ENCODE measurements at regions not wholly inside any gene's neighbourhood (a gene's known extent, or its start where the extent isn't known, plus 50 kb on each side); places are given as distances from the start of the nearest gene placed in this dataset.

- FAIRE-seq (no peak), DNase-seq (ENCODE audit: insufficient read length, low spot score) (no peak)
- TF ChIP-seq TAF1 (IDR thresholded peaks at IDR 0.05; ENCODE audit: low read depth, low read length) (no peak), PAX5 (IDR thresholded peaks at IDR 0.05; ENCODE audit: insufficient read depth, low read length, severe bottlenecking) (no peak), POU2F2 (IDR thresholded peaks at IDR 0.05; ENCODE audit: low read depth, low read length) (no peak), SPI1 (IDR thresholded peaks at IDR 0.05; ENCODE audit: low read depth, low read length) (no peak), POLR2AphosphoS5 (IDR thresholded peaks at IDR 0.05; ENCODE audit: low read depth, low read length) (no peak), POLR2A (IDR thresholded peaks at IDR 0.05; ENCODE audit: low read depth, low read length) (no peak)
Observed at GRCh38 chr10:129400426-129400825, 66.6 kb upstream of the MGMT start.

- DNase-seq (ENCODE audit: insufficient read length, low spot score) (no peak), FAIRE-seq (no peak)
- no peak for TF ChIP-seq PAX5 (IDR thresholded peaks at IDR 0.05; ENCODE audit: insufficient read depth, low read length, severe bottlenecking)
- TF ChIP-seq TAF1 (IDR thresholded peaks at IDR 0.05; ENCODE audit: low read depth, low read length), result no peak
- no peak for TF ChIP-seq SPI1 (IDR thresholded peaks at IDR 0.05; ENCODE audit: low read depth, low read length)
- TF ChIP-seq POU2F2 (IDR thresholded peaks at IDR 0.05; ENCODE audit: low read depth, low read length), result no peak
- TF ChIP-seq POLR2A (IDR thresholded peaks at IDR 0.05; ENCODE audit: low read depth, low read length), result no peak
- no peak for TF ChIP-seq POLR2AphosphoS5 (IDR thresholded peaks at IDR 0.05; ENCODE audit: low read depth, low read length)
Observed at GRCh38 chr10:129402459-129402858, 64.6 kb upstream of the MGMT start.

GRCh38 chr10:129404091-129404490, 63.0 kb upstream of the MGMT start:
- FAIRE-seq, result no peak
- DNase-seq (ENCODE audit: insufficient read length, low spot score), result no peak
- no peak for TF ChIP-seq POU2F2 (IDR thresholded peaks at IDR 0.05; ENCODE audit: low read depth, low read length)
- TF ChIP-seq POLR2AphosphoS5 (IDR thresholded peaks at IDR 0.05; ENCODE audit: low read depth, low read length), result no peak
- no peak for TF ChIP-seq POLR2A (IDR thresholded peaks at IDR 0.05; ENCODE audit: low read depth, low read length)
- no peak for TF ChIP-seq SPI1 (IDR thresholded peaks at IDR 0.05; ENCODE audit: low read depth, low read length)
- no peak for TF ChIP-seq TAF1 (IDR thresholded peaks at IDR 0.05; ENCODE audit: low read depth, low read length)
- TF ChIP-seq PAX5 (IDR thresholded peaks at IDR 0.05; ENCODE audit: insufficient read depth, low read length, severe bottlenecking), result no peak

- no peak for DNase-seq (ENCODE audit: insufficient read length, low spot score)
- no peak for TF ChIP-seq POLR2AphosphoS5 (IDR thresholded peaks at IDR 0.05; ENCODE audit: low read depth, low read length)
- no peak for TF ChIP-seq POLR2A (IDR thresholded peaks at IDR 0.05; ENCODE audit: low read depth, low read length)
- TF ChIP-seq TAF1 (IDR thresholded peaks at IDR 0.05; ENCODE audit: low read depth, low read length), result no peak
- TF ChIP-seq POU2F2 (IDR thresholded peaks at IDR 0.05; ENCODE audit: low read depth, low read length), result no peak
- TF ChIP-seq SPI1 (IDR thresholded peaks at IDR 0.05; ENCODE audit: low read depth, low read length), result no peak
- TF ChIP-seq PAX5 (IDR thresholded peaks at IDR 0.05; ENCODE audit: insufficient read depth, low read length, severe bottlenecking), result no peak
- no peak for FAIRE-seq
Observed at GRCh38 chr10:129405389-129405788, 61.7 kb upstream of the MGMT start.

GRCh38 chr10:129410688-129411392, 56.2 kb upstream of the MGMT start:
- no peak for TF ChIP-seq TAF1 (IDR thresholded peaks at IDR 0.05; ENCODE audit: low read depth, low read length)
- FAIRE-seq, result no peak
- no peak for DNase-seq (ENCODE audit: insufficient read length, low spot score)

- no peak for FAIRE-seq
- DNase-seq (ENCODE audit: insufficient read length, low spot score), result no peak
- TF ChIP-seq PAX5 (IDR thresholded peaks at IDR 0.05; ENCODE audit: insufficient read depth, low read length, severe bottlenecking), result no peak
- no peak for TF ChIP-seq POLR2AphosphoS5 (IDR thresholded peaks at IDR 0.05; ENCODE audit: low read depth, low read length)
- TF ChIP-seq POU2F2 (IDR thresholded peaks at IDR 0.05; ENCODE audit: low read depth, low read length), result no peak
- no peak for TF ChIP-seq SPI1 (IDR thresholded peaks at IDR 0.05; ENCODE audit: low read depth, low read length)
- TF ChIP-seq POLR2A (IDR thresholded peaks at IDR 0.05; ENCODE audit: low read depth, low read length), result no peak
- no peak for TF ChIP-seq TAF1 (IDR thresholded peaks at IDR 0.05; ENCODE audit: low read depth, low read length)
Observed at GRCh38 chr10:129411393-129411705, 55.7 kb upstream of the MGMT start.

- no peak for FAIRE-seq
Observed at GRCh38 chr10:129411772-129412171, 55.3 kb upstream of the MGMT start.

GRCh38 chr10:129413024-129413423, 54.0 kb upstream of the MGMT start:
- FAIRE-seq (no peak), DNase-seq (ENCODE audit: insufficient read length, low spot score) (no peak)
- TF ChIP-seq PAX5 (IDR thresholded peaks at IDR 0.05; ENCODE audit: insufficient read depth, low read length, severe bottlenecking), result no peak
- TF ChIP-seq SPI1 (IDR thresholded peaks at IDR 0.05; ENCODE audit: low read depth, low read length), result no peak
- no peak for TF ChIP-seq POLR2A (IDR thresholded peaks at IDR 0.05; ENCODE audit: low read depth, low read length)
- TF ChIP-seq POU2F2 (IDR thresholded peaks at IDR 0.05; ENCODE audit: low read depth, low read length), result no peak
- TF ChIP-seq POLR2AphosphoS5 (IDR thresholded peaks at IDR 0.05; ENCODE audit: low read depth, low read length), result no peak
- no peak for TF ChIP-seq TAF1 (IDR thresholded peaks at IDR 0.05; ENCODE audit: low read depth, low read length)

More at GRCh38 chr10:129411772-129412171, 55.3 kb upstream of the MGMT start:
- DNase-seq (ENCODE audit: insufficient read length, low spot score), result no peak
- TF ChIP-seq POLR2A (IDR thresholded peaks at IDR 0.05; ENCODE audit: low read depth, low read length), result no peak
- TF ChIP-seq POLR2AphosphoS5 (IDR thresholded peaks at IDR 0.05; ENCODE audit: low read depth, low read length), result no peak
- no peak for TF ChIP-seq TAF1 (IDR thresholded peaks at IDR 0.05; ENCODE audit: low read depth, low read length)
- no peak for TF ChIP-seq POU2F2 (IDR thresholded peaks at IDR 0.05; ENCODE audit: low read depth, low read length)
- TF ChIP-seq SPI1 (IDR thresholded peaks at IDR 0.05; ENCODE audit: low read depth, low read length), result no peak
- no peak for TF ChIP-seq PAX5 (IDR thresholded peaks at IDR 0.05; ENCODE audit: insufficient read depth, low read length, severe bottlenecking)

- TF ChIP-seq POLR2AphosphoS5 (IDR thresholded peaks at IDR 0.05; ENCODE audit: low read depth, low read length) (no peak), POU2F2 (IDR thresholded peaks at IDR 0.05; ENCODE audit: low read depth, low read length) (no peak)
- FAIRE-seq (no peak), DNase-seq (ENCODE audit: insufficient read length, low spot score) (no peak)
Observed at GRCh38 chr10:129415215-129416140, 51.6 kb upstream of the MGMT start.

All from GM12891 (cell line).